Neuronal stem cell (in vitro differentiated cells): ENCODE measurements at regions not wholly inside any gene's neighbourhood (a gene's known extent, or its start where the extent isn't known, plus 50 kb on each side); places are given as distances from the start of the nearest gene placed in this dataset.
A peak's percentile ranks its signal among the peaks of the same experiment; 100 is the strongest.

Source experiments
- DNase-seq: peaks from one replicate; pipeline ENCODE4 v3.0.0-alpha.2; 2013; ENCODE audit warnings: low spot score
- H2AFZ ChIP-seq: one replicate; pipeline ENCODE4 v1.6.1; 2013; ENCODE audit warnings: mild to moderate bottlenecking, low read length, inconsistent platforms
- H2AK5ac ChIP-seq: 2 replicates; pipeline ENCODE4 v1.6.1; 2013; ENCODE audit warnings: low read depth, mild to moderate bottlenecking, inconsistent platforms, low read length, moderate library complexity, mixed read lengths
- H2BK120ac ChIP-seq: 2 replicates; pipeline ENCODE4 v1.6.1; 2013; ENCODE audit warnings: low read depth, mild to moderate bottlenecking, inconsistent platforms, low read length, moderate library complexity, mixed read lengths
- H2BK12ac ChIP-seq: one replicate; pipeline ENCODE4 v1.6.1; 2013; ENCODE audit warnings: low read length, inconsistent platforms
- H2BK15ac ChIP-seq: 2 replicates; pipeline ENCODE4 v1.6.1; 2013; ENCODE audit warnings: mild to moderate bottlenecking, low read length, inconsistent platforms, mixed read lengths
- H2BK5ac ChIP-seq: one replicate; pipeline ENCODE4 v1.6.1; 2013; ENCODE audit warnings: inconsistent platforms, mild to moderate bottlenecking, low read length, moderate library complexity
- H3K14ac ChIP-seq: one replicate; pipeline ENCODE4 v1.6.1; 2013; ENCODE audit warnings: low read length, inconsistent platforms
- H3K18ac ChIP-seq: 2 replicates; pipeline ENCODE4 v1.6.1; 2013; ENCODE audit warnings: low read length, inconsistent platforms
- H3K23ac ChIP-seq: 2 replicates; pipeline ENCODE4 v1.6.1; 2013; ENCODE audit warnings: low read depth, mild to moderate bottlenecking, mixed read lengths, low read length, inconsistent platforms; ENCODE audit not compliant: poor library complexity
- H3K27ac ChIP-seq: replicated peaks from 3 replicates; pipeline ENCODE4 v1.5.1; 2013; ENCODE audit warnings: low read length, inconsistent platforms
- H3K27me3 ChIP-seq, 3 experiments: 2 replicates each; pipeline ENCODE4 v1.6.1; 2013; ENCODE audit warnings: low read length in 3 of 3, mild to moderate bottlenecking in 2 of 3, inconsistent platforms in 1 of 3, low read depth in 1 of 3, mixed read lengths in 1 of 3, moderate library complexity in 1 of 3; ENCODE audit not compliant: control insufficient read depth in 3 of 3, insufficient read depth in 3 of 3
- H3K36me3 ChIP-seq, 2 donors: replicated peaks in 1 of 2; 2 replicates each; pipeline ENCODE4 v1.6.1; 2013; ENCODE audit warnings: low read length in 2 of 2; ENCODE audit not compliant: control insufficient read depth in 2 of 2, insufficient read depth in 2 of 2
- H3K4ac ChIP-seq: 2 replicates; pipeline ENCODE4 v1.6.1; 2013; ENCODE audit warnings: inconsistent platforms, mild to moderate bottlenecking, low read length, moderate library complexity
- H3K4me1 ChIP-seq, 2 donors: 1 replicate in 1 of 2; 2 replicates in 1 of 2; pipeline ENCODE4 v1.6.1; 2013; ENCODE audit warnings: low read length in 2 of 2, low read depth in 1 of 2; ENCODE audit not compliant: control insufficient read depth in 2 of 2, insufficient read depth in 1 of 2
- H3K4me2 ChIP-seq: one replicate; pipeline ENCODE4 v1.6.1; 2013; ENCODE audit warnings: mild to moderate bottlenecking, low read length, inconsistent platforms; ENCODE audit not compliant: insufficient read depth, poor library complexity, severe bottlenecking
- H3K4me3 ChIP-seq, 2 donors: 2 replicates each; pipeline ENCODE4 v1.5.1; 2013; ENCODE audit warnings: low read length in 2 of 2, mild to moderate bottlenecking in 2 of 2, inconsistent platforms in 1 of 2, moderate library complexity in 1 of 2
- H3K79me1 ChIP-seq: one replicate; pipeline ENCODE4 v1.6.1; 2013; ENCODE audit warnings: low read depth, mild to moderate bottlenecking, inconsistent platforms, low read length, moderate library complexity
- H3K9ac ChIP-seq: one replicate; pipeline ENCODE4 v1.6.1; 2013; ENCODE audit warnings: mild to moderate bottlenecking, low read depth, low read length, inconsistent platforms; ENCODE audit not compliant: poor library complexity
- H3K9me3 ChIP-seq, 2 donors: replicated peaks in 1 of 2; 2 replicates each; pipeline versions ENCODE3 to v1.6.1; 2013; ENCODE audit warnings: low read length in 2 of 2, mild to moderate bottlenecking in 2 of 2, inconsistent platforms in 1 of 2, low read depth in 1 of 2, mixed read lengths in 1 of 2, moderate library complexity in 1 of 2; ENCODE audit not compliant: control insufficient read depth in 2 of 2, insufficient read depth in 1 of 2
- H4K8ac ChIP-seq: one replicate; pipeline ENCODE4 v1.6.1; 2013; ENCODE audit warnings: low read depth, mild to moderate bottlenecking, inconsistent platforms, low read length, moderate library complexity
- H4K91ac ChIP-seq: one replicate; pipeline ENCODE4 v1.6.1; 2013; ENCODE audit warnings: low read length, low read depth, mild to moderate bottlenecking, inconsistent platforms; ENCODE audit not compliant: poor library complexity
- WGBS, 2 donors: extraction: QIAGEN DNeasy Blood & Tissue Kit; methylation state at CpG; one replicate each; pipeline ENCODE4 v1.1.7; 2013; ENCODE audit warnings: missing lambda C conversion rate in 2 of 2, mixed read lengths in 1 of 2; ENCODE audit not compliant: insufficient read length in 2 of 2, insufficient replicate concordance in 1 of 2; ENCODE audit errors: extremely low coverage in 2 of 2; 5-methylcytosine and 5-hydroxymethylcytosine counted together

- H3K27me3 ChIP-seq: no peaks in the 10 kb centered on the region
- peak overlapping the region; percentile 38 for H2AFZ ChIP-seq
- H3K9ac ChIP-seq: no peak overlapping the region
- H3K23ac ChIP-seq: no peak overlapping the region
- no peak overlapping the region for H2BK5ac ChIP-seq
- H3K27ac ChIP-seq: no peak overlapping the region
- no peak overlapping the region for H3K18ac ChIP-seq
- no peaks in the 10 kb centered on the region for H3K4me1 ChIP-seq
- no peak overlapping the region for H3K4ac ChIP-seq
- H3K9me3 ChIP-seq: no peaks in the 10 kb centered on the region
- no peak for DNase-seq
- no peak overlapping the region for H3K4me2 ChIP-seq
- no peak overlapping the region for H2BK15ac ChIP-seq
- H4K8ac ChIP-seq: no peak overlapping the region
- H4K91ac ChIP-seq: no peak overlapping the region
- H2BK12ac ChIP-seq: no peak overlapping the region
- H3K79me1 ChIP-seq: no peaks in the 10 kb centered on the region
- H3K4me3 ChIP-seq: no peak overlapping the region
- no peak overlapping the region for H3K14ac ChIP-seq
- H2BK120ac ChIP-seq: no peak overlapping the region
- H3K36me3 ChIP-seq: no peaks in the 10 kb centered on the region
- H2AK5ac ChIP-seq: no peak overlapping the region
Observed at GRCh38 chr6:164906766-164907165, 402.6 kb downstream of the C6orf118 start.

- H3K14ac ChIP-seq: no peak overlapping the region
- no peak overlapping the region for H3K23ac ChIP-seq
- H4K91ac ChIP-seq: no peak overlapping the region
- no peak overlapping the region for H3K4ac ChIP-seq
- no peak overlapping the region for H2BK12ac ChIP-seq
- no peaks in the 10 kb centered on the region for H3K36me3 ChIP-seq
- no peak overlapping the region for H2BK15ac ChIP-seq
- no peak overlapping the region for H2AFZ ChIP-seq
- H3K4me2 ChIP-seq: no peak overlapping the region
- H2BK5ac ChIP-seq: no peak overlapping the region
- no peak overlapping the region for H2BK120ac ChIP-seq
- no peaks in the 10 kb centered on the region for H3K79me1 ChIP-seq
- no peak for DNase-seq
- no peak overlapping the region for H3K4me3 ChIP-seq
- no peaks in the 10 kb centered on the region for H3K9me3 ChIP-seq
- no peak overlapping the region for H4K8ac ChIP-seq
- H3K18ac ChIP-seq: no peak overlapping the region
- no peak overlapping the region for H3K27ac ChIP-seq
- no peaks in the 10 kb centered on the region for H3K27me3 ChIP-seq
- H2AK5ac ChIP-seq: no peak overlapping the region
- no peak overlapping the region for H3K9ac ChIP-seq
- H3K4me1 ChIP-seq: no peaks in the 10 kb centered on the region
Observed at GRCh38 chr6:164905311-164905710, 404.1 kb downstream of the C6orf118 start.

GRCh38 chr6:164898412-164898811, 411.0 kb downstream of the C6orf118 start:
- H2BK5ac ChIP-seq: no peak overlapping the region
- H2BK12ac ChIP-seq: no peak overlapping the region
- no peak overlapping the region for H3K9ac ChIP-seq
- H4K91ac ChIP-seq: no peak overlapping the region
- no peak overlapping the region for H2AFZ ChIP-seq
- DNase-seq: no peak
- no peak overlapping the region for H2AK5ac ChIP-seq
- H3K23ac ChIP-seq: no peak overlapping the region
- no peak overlapping the region for H3K18ac ChIP-seq
- no peaks in the 10 kb centered on the region for H3K4me1 ChIP-seq
- no peak overlapping the region for H2BK120ac ChIP-seq
- WGBS, 2 donors: no CpG with 5 or more reads among the region's 2 CpGs
- H3K4ac ChIP-seq: no peak overlapping the region
- H3K36me3 ChIP-seq: no peaks in the 10 kb centered on the region
- H3K14ac ChIP-seq: no peak overlapping the region
- no peak overlapping the region for H4K8ac ChIP-seq
- H3K4me2 ChIP-seq: no peak overlapping the region
- no peaks in the 10 kb centered on the region for H3K27me3 ChIP-seq
- no peak overlapping the region for H3K27ac ChIP-seq
- H3K4me3 ChIP-seq: no peak overlapping the region
- H3K9me3 ChIP-seq: no peaks in the 10 kb centered on the region
- H2BK15ac ChIP-seq: no peak overlapping the region
- no peaks in the 10 kb centered on the region for H3K79me1 ChIP-seq

GRCh38 chr6:164897523-164898235, 411.7 kb downstream of the C6orf118 start:
- WGBS, 2 donors: no CpG with 5 or more reads among the region's 8 CpGs
- Histone ChIP-seq H2BK15ac (no peak overlapping the region), H3K79me1 (no peaks in the 10 kb centered on the region), H2AFZ (no peak overlapping the region), H3K9ac (no peak overlapping the region), H3K18ac (no peak overlapping the region), H3K36me3 (no peaks in the 10 kb centered on the region), H2AK5ac (no peak overlapping the region), H3K4me1 (no peaks in the 10 kb centered on the region), H2BK120ac (no peak overlapping the region), H4K8ac (no peak overlapping the region), H4K91ac (no peak overlapping the region), H3K4me3 (peak overlapping the region in 1 of 2 donors; percentile 30), H2BK12ac (no peak overlapping the region), H3K4me2 (no peak overlapping the region), H3K27me3 (no peaks in the 10 kb centered on the region), H2BK5ac (no peak overlapping the region), H3K23ac (no peak overlapping the region), H3K9me3 (no peaks in the 10 kb centered on the region), H3K14ac (no peak overlapping the region), H3K4ac (no peak overlapping the region), H3K27ac (no peak overlapping the region)
- DNase-seq: no peak
